GM12878 (cell line): ENCODE measurements at regions not wholly inside any gene's neighbourhood (a gene's known extent, or its start where the extent isn't known, plus 50 kb on each side); places are given as distances from the start of the nearest gene placed in this dataset.

ENCODE experiments used
- ATAC-seq: fragments of 200-7000 bp; cut with Tn5 transposase; 3 replicates; pipeline ENCODE4 v1.9.1; 2020; ENCODE audit warnings: mild to moderate bottlenecking, moderate library complexity
- BruUV-seq: library from RNA; stranded (reverse); fragments of 400-500 nt; replicated peaks from 2 replicates; lab custom pipeline; 2021; lab: Mats Ljungman, UMichigan
- CTCF ChIA-PET: fragments of 300-600 bp; sonication (Branson Sonifier 250); formaldehyde crosslinking; extraction: SDS; loops from one replicate; lab custom pipeline; 2021; ENCODE audit warnings: inconsistent platforms; lab: Yijun Ruan, JAX
- POLR2A ChIA-PET: fragments of 350-600 bp; formaldehyde crosslinking; extraction: SDS; loops from one replicate; lab custom pipeline; 2021; ENCODE audit warnings: inconsistent platforms; lab: Charles Lee
- RAD21 ChIA-PET: fragments of 300-600 bp; sonication (Branson Sonifier 250); formaldehyde crosslinking; loops from one replicate; lab custom pipeline; 2023; ENCODE audit warnings: antibody characterized with exemption; ENCODE audit not compliant: unreplicated experiment; lab: Charles Lee
- SMC1A ChIA-PET: fragments of 300-600 bp; sonication (Branson Sonifier 250); formaldehyde crosslinking; loops from one replicate; lab custom pipeline; 2023; ENCODE audit not compliant: unreplicated experiment, uncharacterized antibody; lab: Charles Lee
- DNase-seq: peaks from one replicate; pipeline ENCODE4 v3.0.0-alpha.2; 2011; ENCODE audit warnings: low read depth, low spot score
- FAIRE-seq: peaks from 3 replicates; lab custom pipeline; 2011; peaks lifted over from hg19 to GRCh38; lab: Jason Lieb, UNC
- H2AFZ ChIP-seq: 2 replicates; pipeline ENCODE4 v1.6.0; 2011; ENCODE audit warnings: low read depth, low read length, control low read depth; ENCODE audit not compliant: control insufficient read depth
- H3K27ac ChIP-seq: 2 replicates; pipeline ENCODE4 v1.5.1; 2011; ENCODE audit warnings: control low read depth; ENCODE audit not compliant: control insufficient read depth, insufficient read depth
- H3K27me3 ChIP-seq, 2 experiments: replicated peaks in 1 of 2; 2 replicates each; pipeline versions ENCODE4 v1.6.0 to v1.6.1; 2011; ENCODE audit warnings: low read length in 1 of 2; ENCODE audit not compliant: control insufficient read depth in 2 of 2, insufficient read depth in 2 of 2
- H3K36me3 ChIP-seq, 2 experiments: 2 replicates each; pipeline ENCODE4 v1.5.1; 2011; ENCODE audit warnings: low read length in 1 of 2; ENCODE audit not compliant: control insufficient read depth in 2 of 2, insufficient read depth in 2 of 2
- H3K4me1 ChIP-seq: 2 replicates; pipeline ENCODE4 v1.6.1; 2011; ENCODE audit warnings: mild to moderate bottlenecking, low read length, moderate library complexity, mixed read lengths; ENCODE audit not compliant: control insufficient read depth, insufficient read depth
- H3K4me2 ChIP-seq: 2 replicates; pipeline ENCODE4 v1.6.0; 2011; ENCODE audit warnings: control low read depth; ENCODE audit not compliant: control insufficient read depth, insufficient read depth
- H3K4me3 ChIP-seq: fragments of 200-600 bp; sonication (generic); 2 replicates; pipeline ENCODE4 v1.5.1; 2016
- H3K79me2 ChIP-seq: 2 replicates; pipeline ENCODE4 v1.6.0; 2011; ENCODE audit warnings: low read length; ENCODE audit not compliant: control insufficient read depth, insufficient read depth
- H3K9ac ChIP-seq: 2 replicates; pipeline ENCODE4 v1.8.0; 2011; ENCODE audit warnings: low read length, control low read depth, mixed read lengths; ENCODE audit not compliant: control insufficient read depth, insufficient read depth
- H3K9me3 ChIP-seq: replicated peaks from 3 replicates; pipeline ENCODE4 v1.5.1; 2011; ENCODE audit warnings: mild to moderate bottlenecking, low read length; ENCODE audit not compliant: control insufficient read depth, insufficient read depth
- H4K20me1 ChIP-seq: 2 replicates; pipeline ENCODE4 v1.6.0; 2011; ENCODE audit not compliant: control insufficient read depth, insufficient read depth
- CBX3 ChIP-seq: fragments of 200-600 bp; sonication (generic); IDR thresholded peaks from 2 replicates; pipeline ENCODE4 v1.6.1; 2016; ENCODE audit warnings: low read depth, borderline replicate concordance
- CHD4 ChIP-seq: fragments of 200-600 bp; sonication (generic); IDR thresholded peaks from 2 replicates; pipeline ENCODE4 v1.6.1; 2016; ENCODE audit warnings: mild to moderate bottlenecking
- DPF2 ChIP-seq: fragments of 450-650 bp; IDR thresholded peaks from 2 replicates; pipeline ENCODE4 v1.6.1; 2017; ENCODE audit warnings: mild to moderate bottlenecking
- EGR1 ChIP-seq, 2 experiments: IDR thresholded peaks; 1 replicate in 1 of 2; 2 replicates in 1 of 2; pipeline ENCODE4 v1.6.1; 2011 to 2012; ENCODE audit warnings: low read depth in 2 of 2, low read length in 2 of 2, borderline replicate concordance in 1 of 2, mild to moderate bottlenecking in 1 of 2, moderate library complexity in 1 of 2
- ETV6 ChIP-seq, 2 experiments: fragments of 450-650 bp in 1 of 2; IDR thresholded peaks in 1 of 2; conservative IDR thresholded peaks in 1 of 2; 2 replicates each; pipeline ENCODE4 v1.6.1; 2014; ENCODE audit warnings: antibody characterized with exemption in 1 of 2, borderline replicate concordance in 1 of 2, low read depth in 1 of 2, mild to moderate bottlenecking in 1 of 2, moderate library complexity in 1 of 2
- MEF2B ChIP-seq: fragments of 450-650 bp; IDR thresholded peaks from 2 replicates; pipeline ENCODE4 v1.6.1; 2018; ENCODE audit warnings: mild to moderate bottlenecking, moderate library complexity; ENCODE audit not compliant: partially characterized antibody, poor library complexity, severe bottlenecking
- NFYB ChIP-seq: IDR thresholded peaks from 2 replicates; pipeline ENCODE4 v1.6.1; 2011; ENCODE audit warnings: low read depth, mild to moderate bottlenecking, low read length, improper control_type of control experiment, moderate library complexity; ENCODE audit not compliant: insufficient read depth
- RUNX3 ChIP-seq: IDR thresholded peaks from 2 replicates; pipeline ENCODE4 v1.6.1; 2012; ENCODE audit warnings: low read length, inconsistent platforms
- SMAD1 ChIP-seq: fragments of 450-650 bp; IDR thresholded peaks from 2 replicates; pipeline ENCODE4 v1.6.1; 2018; ENCODE audit warnings: mild to moderate bottlenecking, low read depth; ENCODE audit not compliant: partially characterized antibody
- TCF12 ChIP-seq: IDR thresholded peaks from 2 replicates; pipeline ENCODE4 v1.6.1; 2011; ENCODE audit warnings: low read depth, mild to moderate bottlenecking, low read length
- ZNF622 ChIP-seq: fragments of 450-650 bp; IDR thresholded peaks from 2 replicates; pipeline ENCODE4 v1.6.1; 2017; ENCODE audit warnings: mild to moderate bottlenecking, inconsistent platforms
- WGBS: methylation state at CpG from one replicate; pipeline ENCODE4 v1.1.6; 2016; ENCODE audit warnings: low lambda C conversion rate; ENCODE audit not compliant: insufficient replicate concordance, insufficient coverage; ENCODE audit errors: missing lambda C conversion rate; 5-methylcytosine and 5-hydroxymethylcytosine counted together
- in situ Hi-C: fragments of 300-500 bp; cut with MboI; formaldehyde crosslinking; loops from 9 replicates; pipeline ENCODE4 v1.14.3; 2018; ENCODE audit warnings: mixed read lengths
- intact Hi-C: fragments of 100-400 bp; cut with micrococcal nuclease; formaldehyde crosslinking; loops from one replicate; pipeline ENCODE4 v1.14.2; 2022; ENCODE audit not compliant: unreplicated experiment
- TF ChIP-seq, protein P1 (sequence below): fragments of 450-650 bp; IDR thresholded peaks from 2 replicates; pipeline ENCODE4 v1.6.1; 2017; ENCODE audit warnings: low read depth, mild to moderate bottlenecking, moderate library complexity
- TF ChIP-seq, protein P2 (sequence below): fragments of 450-650 bp; IDR thresholded peaks from 2 replicates; pipeline ENCODE4 v1.6.1; 2017; ENCODE audit warnings: borderline replicate concordance

DNA sequence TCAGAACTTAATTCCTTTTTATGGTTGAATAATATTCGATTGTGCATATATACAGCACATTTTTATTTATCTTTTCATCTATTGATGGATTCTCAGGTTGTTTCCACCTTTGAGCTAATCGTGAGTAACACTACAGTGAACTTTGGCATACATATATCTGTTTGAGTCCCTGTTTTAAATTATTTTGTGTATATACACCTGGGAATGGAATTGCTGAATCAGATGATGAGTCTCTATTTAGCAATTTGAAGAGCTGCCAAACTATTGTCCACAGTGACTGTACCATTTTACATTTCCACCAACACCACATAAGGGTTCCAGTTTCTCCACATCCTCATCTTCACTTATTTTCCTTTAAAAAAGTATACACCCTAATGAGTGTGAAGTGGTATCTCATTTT, 166.2 kb upstream of the FGF13 start:
- Histone ChIP-seq H2AFZ (no peak overlapping the region), H3K4me3 (no peak overlapping the region), H3K9me3 (no peaks in the 10 kb centered on the region), H3K4me2 (no peak overlapping the region), H3K36me3 (no peaks in the 10 kb centered on the region), H3K9ac (no peak overlapping the region), H3K27me3 (no peaks in the 10 kb centered on the region), H3K79me2 (no peaks in the 10 kb centered on the region), H4K20me1 (no peaks in the 10 kb centered on the region)
- CTCF ChIA-PET = no interaction called here
- ATAC-seq (no peak), FAIRE-seq (no peak), DNase-seq (no peak)
- intact Hi-C loops = no loop called here
- RAD21 ChIA-PET = no interaction called here
- SMC1A ChIA-PET = no interaction called here
- POLR2A ChIA-PET = no interaction called here
- TF ChIP-seq DPF2 (no peak), ETV6 (conservative IDR thresholded peaks at IDR 0.05 in 1 of 2, IDR thresholded peaks at IDR 0.05 in 1 of 2; ENCODE audit: borderline replicate concordance in 1 of 2, low read depth in 1 of 2) (no peak), MEF2B (no peak), CHD4 (no peak), NFYB (no peak), ZNF622 (no peak), SMAD1 (no peak), TCF12 (no peak), CBX3 (no peak), RUNX3 (no peak), EGR1 (IDR thresholded peaks at IDR 0.05; ENCODE audit: borderline replicate concordance in 1 of 2, low read depth in 2 of 2, low read length in 2 of 2) (no peak)
- TF ChIP-seq, protein P1, sequence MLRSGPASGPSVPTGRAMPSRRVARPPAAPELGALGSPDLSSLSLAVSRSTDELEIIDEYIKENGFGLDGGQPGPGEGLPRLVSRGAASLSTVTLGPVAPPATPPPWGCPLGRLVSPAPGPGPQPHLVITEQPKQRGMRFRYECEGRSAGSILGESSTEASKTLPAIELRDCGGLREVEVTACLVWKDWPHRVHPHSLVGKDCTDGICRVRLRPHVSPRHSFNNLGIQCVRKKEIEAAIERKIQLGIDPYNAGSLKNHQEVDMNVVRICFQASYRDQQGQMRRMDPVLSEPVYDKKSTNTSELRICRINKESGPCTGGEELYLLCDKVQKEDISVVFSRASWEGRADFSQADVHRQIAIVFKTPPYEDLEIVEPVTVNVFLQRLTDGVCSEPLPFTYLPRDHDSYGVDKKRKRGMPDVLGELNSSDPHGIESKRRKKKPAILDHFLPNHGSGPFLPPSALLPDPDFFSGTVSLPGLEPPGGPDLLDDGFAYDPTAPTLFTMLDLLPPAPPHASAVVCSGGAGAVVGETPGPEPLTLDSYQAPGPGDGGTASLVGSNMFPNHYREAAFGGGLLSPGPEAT = no peak
- TF ChIP-seq, protein P2, sequence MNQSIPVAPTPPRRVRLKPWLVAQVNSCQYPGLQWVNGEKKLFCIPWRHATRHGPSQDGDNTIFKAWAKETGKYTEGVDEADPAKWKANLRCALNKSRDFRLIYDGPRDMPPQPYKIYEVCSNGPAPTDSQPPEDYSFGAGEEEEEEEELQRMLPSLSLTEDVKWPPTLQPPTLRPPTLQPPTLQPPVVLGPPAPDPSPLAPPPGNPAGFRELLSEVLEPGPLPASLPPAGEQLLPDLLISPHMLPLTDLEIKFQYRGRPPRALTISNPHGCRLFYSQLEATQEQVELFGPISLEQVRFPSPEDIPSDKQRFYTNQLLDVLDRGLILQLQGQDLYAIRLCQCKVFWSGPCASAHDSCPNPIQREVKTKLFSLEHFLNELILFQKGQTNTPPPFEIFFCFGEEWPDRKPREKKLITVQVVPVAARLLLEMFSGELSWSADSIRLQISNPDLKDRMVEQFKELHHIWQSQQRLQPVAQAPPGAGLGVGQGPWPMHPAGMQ = no peak
- TF ChIP-seq, all 136 proteins: peak for 0
- no TSS peak for BruUV-seq
- in situ Hi-C loops = no loop called here
- Histone ChIP-seq H3K4me1 (no peaks in the 10 kb centered on the region), H3K27ac (no peak overlapping the region)
- 0% methylated on average over 2 of the region's 2 CpGs for WGBS
